B cell (primary cell): ENCODE measurements at regions not wholly inside any gene's neighbourhood (a gene's known extent, or its start where the extent isn't known, plus 50 kb on each side); places are given as distances from the start of the nearest gene placed in this dataset.

Experiments
- CTCF ChIP-seq: fragments of 200-600 bp; IDR thresholded peaks from one replicate; pipeline ENCODE4 v1.8.0; 2022; ENCODE audit warnings: antibody characterized with exemption, mild to moderate bottlenecking
- EZH2 ChIP-seq: IDR thresholded peaks from 2 replicates; pipeline ENCODE4 v1.6.1; 2012; ENCODE audit warnings: borderline replicate concordance, low read depth, mild to moderate bottlenecking, moderate library complexity, low read length; ENCODE audit not compliant: insufficient read depth, poor library complexity, severe bottlenecking

DNA sequence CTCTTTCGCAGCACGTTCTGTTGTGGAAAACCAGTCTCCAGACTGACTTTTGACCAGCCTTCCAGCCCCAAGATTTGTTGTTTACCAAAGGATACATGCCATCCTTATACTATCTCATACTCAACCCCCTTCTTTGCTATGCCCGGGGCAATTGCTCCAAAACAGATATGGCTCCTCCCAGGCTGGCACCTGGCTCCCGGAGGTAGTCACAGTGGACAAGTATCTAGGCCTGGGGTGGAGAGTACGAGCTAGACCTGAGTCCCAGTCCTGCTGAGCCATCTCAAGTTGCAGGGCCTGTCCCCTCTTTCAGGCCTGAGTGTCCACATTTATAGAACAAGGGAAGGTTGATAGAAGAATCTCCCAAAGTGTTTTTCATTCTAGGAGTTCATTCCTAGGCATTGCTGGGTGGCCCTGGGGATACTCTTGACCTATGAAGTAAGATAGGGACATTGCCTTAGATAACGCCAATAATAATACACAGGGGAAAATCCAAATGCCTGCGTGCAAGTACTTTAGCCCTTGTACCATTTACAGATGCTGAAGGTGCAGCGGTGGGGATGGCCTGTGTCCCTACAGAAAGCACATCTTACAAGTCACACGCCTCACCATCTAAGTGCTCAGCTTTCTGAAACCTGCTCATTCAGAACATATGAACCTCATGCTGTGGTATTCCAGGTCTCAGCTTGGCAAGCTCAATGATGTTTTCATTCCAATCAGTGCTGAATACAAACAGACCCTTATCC lies 136.7 kb upstream of the MAMLD1 start:
- TF ChIP-seq CTCF (no peak), EZH2 (no peak)
